ENCODE measurements at regions not wholly inside any gene's neighbourhood (a gene's known extent, or its start where the extent isn't known, plus 50 kb on each side); places are given as distances from the start of the nearest gene placed in this dataset.

- TF ChIP-seq, protein P1, sequence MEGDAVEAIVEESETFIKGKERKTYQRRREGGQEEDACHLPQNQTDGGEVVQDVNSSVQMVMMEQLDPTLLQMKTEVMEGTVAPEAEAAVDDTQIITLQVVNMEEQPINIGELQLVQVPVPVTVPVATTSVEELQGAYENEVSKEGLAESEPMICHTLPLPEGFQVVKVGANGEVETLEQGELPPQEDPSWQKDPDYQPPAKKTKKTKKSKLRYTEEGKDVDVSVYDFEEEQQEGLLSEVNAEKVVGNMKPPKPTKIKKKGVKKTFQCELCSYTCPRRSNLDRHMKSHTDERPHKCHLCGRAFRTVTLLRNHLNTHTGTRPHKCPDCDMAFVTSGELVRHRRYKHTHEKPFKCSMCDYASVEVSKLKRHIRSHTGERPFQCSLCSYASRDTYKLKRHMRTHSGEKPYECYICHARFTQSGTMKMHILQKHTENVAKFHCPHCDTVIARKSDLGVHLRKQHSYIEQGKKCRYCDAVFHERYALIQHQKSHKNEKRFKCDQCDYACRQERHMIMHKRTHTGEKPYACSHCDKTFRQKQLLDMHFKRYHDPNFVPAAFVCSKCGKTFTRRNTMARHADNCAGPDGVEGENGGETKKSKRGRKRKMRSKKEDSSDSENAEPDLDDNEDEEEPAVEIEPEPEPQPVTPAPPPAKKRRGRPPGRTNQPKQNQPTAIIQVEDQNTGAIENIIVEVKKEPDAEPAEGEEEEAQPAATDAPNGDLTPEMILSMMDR (IDR thresholded peaks at IDR 0.05) = no peak
- TF ChIP-seq POLR2AphosphoS5 (IDR thresholded peaks at IDR 0.05) = no peak
- TF ChIP-seq POLR2A (IDR thresholded peaks at IDR 0.05) = no peak
These were observed 54.1 kb upstream of the GRIP2 start for GRCh38 chr3:14594234-14594633.

Measured in sigmoid colon (tissue), 4 donors.